A549 (cell line): ENCODE measurements at regions not wholly inside any gene's neighbourhood (a gene's known extent, or its start where the extent isn't known, plus 50 kb on each side); places are given as distances from the start of the nearest gene placed in this dataset.
A peak's percentile ranks its signal among the peaks of the same experiment; 100 is the strongest.

Source experiments
- ATAC-seq, 2 experiments: fragments of 200-7000 bp in 1 of 2; fragments of >200 bp in 1 of 2; cut with Nextera tagmentation in 1 of 2; cut with Tn5 transposase in 1 of 2; 3 replicates each; pipeline versions ENCODE4 v1.8.0 to v1.9.1; 2018 to 2020; ENCODE audit warnings: mild to moderate bottlenecking in 1 of 2, moderate library complexity in 1 of 2
- CTCF ChIA-PET: fragments of 300-600 bp; sonication (Branson Sonifier 250); formaldehyde crosslinking; extraction: SDS; loops from one replicate; lab custom pipeline; 2021; ENCODE audit warnings: antibody characterized with exemption, inconsistent platforms; lab: Yijun Ruan, JAX
- POLR2A ChIA-PET: fragments of 350-600 bp; formaldehyde crosslinking; extraction: SDS; loops from one replicate; lab custom pipeline; 2021; ENCODE audit warnings: antibody characterized with exemption, inconsistent platforms; lab: Yijun Ruan, JAX
- DNase-seq, 2 experiments: peaks; one replicate each; pipeline versions ENCODE4 v3.0.0 to v3.0.0-alpha.2; 2011 to 2016; ENCODE audit warnings: low read depth in 1 of 2, low spot score in 1 of 2
- FAIRE-seq: peaks from 2 replicates; lab custom pipeline; 2011; peaks lifted over from hg19 to GRCh38; lab: Jason Lieb, UNC
- H3K27ac ChIP-seq, 2 experiments: fragments of >200 bp; sonication (Bioruptor Twin); formaldehyde crosslinking; 3 replicates each; pipeline ENCODE4 v1.5.1; 2016 to 2017
- H3K4me1 ChIP-seq: fragments of >200 bp; sonication (Bioruptor Twin); formaldehyde crosslinking; 3 replicates; pipeline ENCODE4 v1.6.1; 2016
- H3K4me2 ChIP-seq: fragments of >200 bp; sonication (Bioruptor Twin); formaldehyde crosslinking; 3 replicates; pipeline ENCODE4 v1.6.1; 2016
- H3K4me3 ChIP-seq: fragments of >200 bp; sonication (Bioruptor Twin); formaldehyde crosslinking; 3 replicates; pipeline ENCODE4 v1.5.1; 2016
- H3K9me3 ChIP-seq: fragments of >200 bp; sonication (Bioruptor Twin); formaldehyde crosslinking; 3 replicates; pipeline ENCODE4 v1.6.1; 2016
- ATOH8 ChIP-seq: fragments of 250-450 bp; sonication (Bioruptor Pico); IDR thresholded peaks from 2 replicates; pipeline ENCODE4 v1.5.0; 2020; ENCODE audit warnings: low read depth, mild to moderate bottlenecking, moderate library complexity
- BHLHE40 ChIP-seq: IDR thresholded peaks from 2 replicates; pipeline ENCODE4 v1.6.1; 2012; ENCODE audit warnings: low read depth, low read length, inconsistent platforms
- CBX2 ChIP-seq: fragments of 200-600 bp; sonication (generic); IDR thresholded peaks from 2 replicates; pipeline ENCODE4 v1.6.1; 2016; ENCODE audit warnings: low read depth, mild to moderate bottlenecking, borderline replicate concordance
- CBX8 ChIP-seq: fragments of 200-600 bp; sonication (generic); IDR thresholded peaks from 2 replicates; pipeline ENCODE4 v1.6.1; 2016
- CTCF ChIP-seq: fragments of >200 bp; sonication (Bioruptor Twin); formaldehyde crosslinking; IDR thresholded peaks from 3 replicates; pipeline ENCODE4 v1.5.1; 2016
- E2F6 ChIP-seq: IDR thresholded peaks from 2 replicates; pipeline ENCODE4 v1.6.1; 2012; ENCODE audit warnings: low read depth, borderline replicate concordance
- EHF ChIP-seq: fragments of 250-450 bp; sonication (Bioruptor Pico); IDR thresholded peaks from 2 replicates; pipeline ENCODE4 v1.5.0; 2020; ENCODE audit warnings: mild to moderate bottlenecking
- ELK1 ChIP-seq: fragments of 150-350 bp; IDR thresholded peaks from 2 replicates; pipeline ENCODE4 v1.6.1; 2014; ENCODE audit warnings: low read depth, mild to moderate bottlenecking, low read length
- FOSB ChIP-seq: fragments of 250-450 bp; sonication (Bioruptor Pico); IDR thresholded peaks from 2 replicates; pipeline ENCODE4 v1.5.0; 2020; ENCODE audit warnings: mild to moderate bottlenecking, moderate library complexity
- FOSL2 ChIP-seq, 2 experiments: fragments of 450-650 bp in 1 of 2; fragments of >200 bp in 1 of 2; sonication (Bioruptor Twin) in 1 of 2; formaldehyde crosslinking; IDR thresholded peaks; 2 replicates each; pipeline versions ENCODE4 v1.5.0 to v1.6.1; 2016 to 2020; ENCODE audit warnings: mild to moderate bottlenecking in 1 of 2, moderate library complexity in 1 of 2
- FOXS1 ChIP-seq: fragments of 250-450 bp; sonication (Bioruptor Pico); IDR thresholded peaks from 2 replicates; pipeline ENCODE4 v1.5.0; 2020; ENCODE audit warnings: mild to moderate bottlenecking, moderate library complexity
- GATA3 ChIP-seq: IDR thresholded peaks from 2 replicates; pipeline ENCODE4 v1.6.1; 2012; ENCODE audit warnings: borderline replicate concordance
- HDAC2 ChIP-seq: fragments of 200-600 bp; sonication (generic); IDR thresholded peaks from 2 replicates; pipeline ENCODE4 v1.6.1; 2016
- HES2 ChIP-seq: fragments of >200 bp; sonication (Bioruptor Twin); formaldehyde crosslinking; IDR thresholded peaks from 2 replicates; pipeline ENCODE4 v1.6.1; 2016
- HEYL ChIP-seq: fragments of 250-450 bp; sonication (Bioruptor Pico); IDR thresholded peaks from 2 replicates; pipeline ENCODE4 v1.8.0; 2021; ENCODE audit warnings: mild to moderate bottlenecking, moderate library complexity
- HMGXB4 ChIP-seq: fragments of 250-450 bp; sonication (Bioruptor Pico); IDR thresholded peaks from 2 replicates; pipeline ENCODE4 v1.5.0; 2021; ENCODE audit warnings: mild to moderate bottlenecking, moderate library complexity, borderline replicate concordance
- HOXB13 ChIP-seq: fragments of 250-450 bp; sonication (Bioruptor Pico); IDR thresholded peaks from 2 replicates; pipeline ENCODE4 v1.5.0; 2020; ENCODE audit warnings: low read depth, mild to moderate bottlenecking, moderate library complexity
- JUNB ChIP-seq: fragments of >200 bp; sonication (Bioruptor Twin); formaldehyde crosslinking; IDR thresholded peaks from 2 replicates; pipeline ENCODE4 v1.6.1; 2016
- KDM5A ChIP-seq: fragments of 200-600 bp; sonication (generic); IDR thresholded peaks from 2 replicates; pipeline ENCODE4 v1.6.1; 2016; ENCODE audit warnings: antibody characterized with exemption, mild to moderate bottlenecking
- MAZ ChIP-seq: fragments of 150-350 bp; IDR thresholded peaks from 2 replicates; pipeline ENCODE4 v1.6.1; 2014; ENCODE audit warnings: antibody characterized with exemption, low read depth, low read length, borderline replicate concordance
- MYC ChIP-seq: IDR thresholded peaks from 2 replicates; pipeline ENCODE4 v1.6.1; 2012; ENCODE audit warnings: mild to moderate bottlenecking, inconsistent platforms, low read length, improper control_type of control experiment, borderline replicate concordance
- PHF8 ChIP-seq: fragments of 200-600 bp; sonication (generic); IDR thresholded peaks from 2 replicates; pipeline ENCODE4 v1.6.1; 2016; ENCODE audit warnings: low read depth, mild to moderate bottlenecking, antibody characterized with exemption, moderate library complexity, borderline replicate concordance
- POLR2A ChIP-seq: IDR thresholded peaks from 2 replicates; pipeline ENCODE4 v1.6.1; 2012; ENCODE audit warnings: mild to moderate bottlenecking, low read length
- POLR2AphosphoS2 ChIP-seq: conservative IDR thresholded peaks from 2 replicates; pipeline ENCODE4 v1.6.1; 2012; ENCODE audit warnings: low read length, improper control_type of control experiment, inconsistent platforms
- RNF2 ChIP-seq: fragments of 200-600 bp; sonication (generic); IDR thresholded peaks from 2 replicates; pipeline ENCODE4 v1.6.1; 2016; ENCODE audit warnings: low read depth, mild to moderate bottlenecking, antibody characterized with exemption, moderate library complexity, borderline replicate concordance
- SMC3 ChIP-seq: fragments of >200 bp; sonication (Bioruptor Twin); formaldehyde crosslinking; IDR thresholded peaks from 3 replicates; pipeline ENCODE4 v1.6.1; 2018; ENCODE audit warnings: inconsistent platforms
- TP53 ChIP-seq: fragments of 250-450 bp; sonication (Bioruptor Pico); IDR thresholded peaks from 2 replicates; pipeline ENCODE4 v1.5.0; 2021; ENCODE audit warnings: mild to moderate bottlenecking, moderate library complexity
- ZFP36 ChIP-seq: fragments of 450-650 bp; IDR thresholded peaks from 2 replicates; pipeline ENCODE4 v1.6.1; 2014; ENCODE audit warnings: borderline replicate concordance; ENCODE audit not compliant: partially characterized antibody
- WGBS: methylation state at CpG from one replicate; pipeline ENCODE4 v1.1.6; 2017; ENCODE audit errors: missing lambda C conversion rate; 5-methylcytosine and 5-hydroxymethylcytosine counted together

- CTCF ChIA-PET, result no interaction called here
- FAIRE-seq (no peak), DNase-seq (peak in 1 of 2 experiments; percentile 5), ATAC-seq (no peak)
- H3K27ac ChIP-seq, result no peak overlapping the region
- H3K4me3 ChIP-seq, result no peak overlapping the region
- 42% methylated on average over 3 of the region's 3 CpGs for WGBS
- POLR2A ChIA-PET, result no interaction called here
- H3K4me1 ChIP-seq, result no peaks in the 10 kb centered on the region
- no peaks in the 10 kb centered on the region for H3K9me3 ChIP-seq
- H3K4me2 ChIP-seq, result no peak overlapping the region
- no peak for TF ChIP-seq ZFP36
- no peak for TF ChIP-seq FOXS1 (CRISPR knock-in tag)
- no peak for TF ChIP-seq POLR2AphosphoS2
- TF ChIP-seq FOSL2 (IDR thresholded peaks at IDR 0.05), result no peak
- no peak for TF ChIP-seq FOSL2 (CRISPR knock-in tag; IDR thresholded peaks at IDR 0.05)
- no peak for TF ChIP-seq MYC
- no peak for TF ChIP-seq ATOH8 (CRISPR knock-in tag)
- no peak for TF ChIP-seq HOXB13 (CRISPR knock-in tag)
- no peak for TF ChIP-seq JUNB
- no peak for TF ChIP-seq PHF8
- TF ChIP-seq E2F6, result no peak
- no peak for TF ChIP-seq POLR2A
- TF ChIP-seq HEYL, result no peak
- no peak for TF ChIP-seq GATA3
- TF ChIP-seq KDM5A, result no peak
- no peak for TF ChIP-seq SMC3
- no peak for TF ChIP-seq BHLHE40
- TF ChIP-seq CBX2, result no peak
- no peak for TF ChIP-seq CTCF
- TF ChIP-seq, all 56 proteins: peak for 0
These were observed 131.7 kb downstream of the PSMG1 start for GRCh38 chr21:39051588-39051949.

GRCh38 chr21:39050841-39051587 is 132.2 kb downstream of the PSMG1 start:
- Histone ChIP-seq H3K4me3 (no peak overlapping the region), H3K4me1 (no peaks in the 10 kb centered on the region), H3K27ac (no peak overlapping the region), H3K4me2 (no peak overlapping the region), H3K9me3 (no peaks in the 10 kb centered on the region)
- FAIRE-seq, result no peak
- no peak for ATAC-seq
- POLR2A ChIA-PET, result no interaction called here
- no peak for DNase-seq
- CTCF ChIA-PET, result no interaction called here
- TF ChIP-seq EHF, result no peak
- no peak for TF ChIP-seq ELK1
- TF ChIP-seq BHLHE40, result no peak
- TF ChIP-seq MYC, result no peak
- TF ChIP-seq CBX8, result no peak
- no peak for TF ChIP-seq FOSB (CRISPR knock-in tag)
- TF ChIP-seq HDAC2, result no peak
- TF ChIP-seq HMGXB4 (CRISPR knock-in tag), result no peak
- TF ChIP-seq TP53, result no peak
- no peak for TF ChIP-seq HES2
- TF ChIP-seq RNF2, result no peak
- TF ChIP-seq MAZ, result no peak
- WGBS, result 62% methylated on average over 4 of the region's 4 CpGs
